Central memory CD8-positive, alpha-beta T cell (primary cell): ENCODE measurements at regions not wholly inside any gene's neighbourhood (a gene's known extent, or its start where the extent isn't known, plus 50 kb on each side); places are given as distances from the start of the nearest gene placed in this dataset.

Experiments used
- ATAC-seq: fragments of 150-1000 bp; cut with Tn5 transposase; replicated peaks from 2 replicates; pipeline ENCODE4 v1.10.0; 2022; ENCODE audit warnings: mild to moderate bottlenecking, moderate FRiP score, moderate number of reproducible peaks; ENCODE audit not compliant: poor library complexity, severe bottlenecking; ENCODE audit errors: extremely low read depth
- DNase-seq, 2 donors: peaks; one replicate each; pipeline ENCODE4 v3.0.0; 2021; ENCODE audit warnings: low spot score in 2 of 2
- H3K27ac Mint-ChIP-seq: one replicate; pipeline ENCODE4 v1.8.0; 2022; ENCODE audit warnings: low read depth, mild to moderate bottlenecking, moderate library complexity, mixed read lengths
- H3K27me3 Mint-ChIP-seq: one replicate; pipeline ENCODE4 v1.8.0; 2022; ENCODE audit warnings: mixed read lengths
- H3K36me3 Mint-ChIP-seq: one replicate; pipeline ENCODE4 v1.8.0; 2022; ENCODE audit warnings: mild to moderate bottlenecking, moderate library complexity, mixed read lengths; ENCODE audit not compliant: insufficient read depth
- H3K4me1 Mint-ChIP-seq: one replicate; pipeline ENCODE4 v1.8.0; 2022; ENCODE audit warnings: mixed read lengths
- H3K4me3 Mint-ChIP-seq: one replicate; pipeline ENCODE4 v1.8.0; 2022; ENCODE audit warnings: mild to moderate bottlenecking, moderate library complexity, mixed read lengths
- H3K9me3 Mint-ChIP-seq: one replicate; pipeline ENCODE4 v1.8.0; 2022; ENCODE audit warnings: mixed read lengths

DNA sequence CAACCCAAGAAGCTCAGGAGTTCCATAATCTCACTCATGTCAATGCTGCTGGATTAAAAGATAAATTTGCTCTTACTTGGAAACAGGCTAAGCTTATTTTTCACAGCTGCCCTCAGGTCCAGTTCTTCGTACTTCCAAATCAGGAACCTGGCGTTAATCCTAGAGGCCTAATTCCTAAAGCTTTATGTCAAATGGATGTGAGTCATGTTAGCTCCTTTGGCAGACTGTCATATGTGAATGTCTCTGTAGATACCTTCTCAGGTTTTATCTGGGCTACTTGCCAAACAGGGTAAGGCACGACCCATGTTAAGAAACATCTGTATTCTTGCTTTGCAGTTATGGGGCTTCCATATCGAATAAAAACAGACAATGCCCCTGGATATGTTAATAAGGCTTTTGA is 504.6 kb downstream of the ALG10 start:
- DNase-seq (no peak), ATAC-seq (no peak)
- Mint-ChIP-seq H3K4me3 (no peak overlapping the region), H3K27me3 (no peaks in the 10 kb centered on the region), H3K4me1 (no peaks in the 10 kb centered on the region), H3K36me3 (no peaks in the 10 kb centered on the region), H3K27ac (no peak overlapping the region), H3K9me3 (peaks cover 37% of the 10 kb centered on the region)

DNA sequence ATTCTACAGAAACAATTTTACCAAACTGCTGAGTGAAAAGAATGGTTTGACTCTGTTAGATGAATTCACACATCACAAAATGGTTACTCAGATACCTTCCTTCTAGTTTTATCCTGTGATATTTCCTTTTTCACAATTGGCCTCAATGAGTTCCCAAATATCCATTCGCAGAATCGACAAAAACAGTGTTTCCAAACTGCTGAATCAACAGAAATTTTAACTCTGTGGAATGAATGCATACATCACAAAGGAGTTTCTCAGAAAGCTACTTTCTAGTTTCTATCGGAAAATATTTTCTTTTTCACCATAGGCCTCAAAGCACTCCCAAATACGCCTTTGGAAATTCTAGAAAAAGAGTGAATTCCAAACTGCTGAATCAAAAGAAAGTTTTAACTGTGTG is 525.0 kb downstream of the ALG10 start:
- H3K4me1 Mint-ChIP-seq: no peaks in the 10 kb centered on the region
- H3K9me3 Mint-ChIP-seq: peaks cover 14% of the 10 kb centered on the region
- H3K27ac Mint-ChIP-seq: no peak overlapping the region
- no peak overlapping the region for H3K4me3 Mint-ChIP-seq
- no peaks in the 10 kb centered on the region for H3K27me3 Mint-ChIP-seq
- no peaks in the 10 kb centered on the region for H3K36me3 Mint-ChIP-seq
- ATAC-seq: no peak
- DNase-seq: no peak

DNA sequence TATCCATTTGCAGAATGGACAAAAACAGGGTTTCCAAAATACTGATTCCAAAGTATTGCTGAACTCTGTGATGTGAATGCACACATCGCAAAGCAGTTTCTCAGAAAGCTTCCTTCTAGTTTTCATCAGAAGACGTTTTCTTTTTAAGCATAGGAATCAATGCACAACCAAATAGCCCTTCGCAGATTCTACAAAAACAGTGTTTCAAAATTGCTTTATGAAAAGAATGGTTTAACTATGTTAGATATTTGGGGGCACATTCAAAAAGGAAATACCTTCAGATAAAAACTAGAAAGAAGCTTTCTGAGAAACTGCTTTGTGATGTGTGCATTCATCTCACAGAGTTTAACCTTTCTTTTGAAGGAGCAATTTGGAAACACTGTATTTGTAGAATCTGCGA is 569.7 kb downstream of the ALG10 start:
- no peak overlapping the region for H3K27ac Mint-ChIP-seq
- peaks cover 31% of the 10 kb centered on the region for H3K9me3 Mint-ChIP-seq
- no peaks in the 10 kb centered on the region for H3K27me3 Mint-ChIP-seq
- no peak for ATAC-seq
- no peak for DNase-seq
- H3K4me1 Mint-ChIP-seq: no peaks in the 10 kb centered on the region
- no peaks in the 10 kb centered on the region for H3K36me3 Mint-ChIP-seq
- no peak overlapping the region for H3K4me3 Mint-ChIP-seq

DNA sequence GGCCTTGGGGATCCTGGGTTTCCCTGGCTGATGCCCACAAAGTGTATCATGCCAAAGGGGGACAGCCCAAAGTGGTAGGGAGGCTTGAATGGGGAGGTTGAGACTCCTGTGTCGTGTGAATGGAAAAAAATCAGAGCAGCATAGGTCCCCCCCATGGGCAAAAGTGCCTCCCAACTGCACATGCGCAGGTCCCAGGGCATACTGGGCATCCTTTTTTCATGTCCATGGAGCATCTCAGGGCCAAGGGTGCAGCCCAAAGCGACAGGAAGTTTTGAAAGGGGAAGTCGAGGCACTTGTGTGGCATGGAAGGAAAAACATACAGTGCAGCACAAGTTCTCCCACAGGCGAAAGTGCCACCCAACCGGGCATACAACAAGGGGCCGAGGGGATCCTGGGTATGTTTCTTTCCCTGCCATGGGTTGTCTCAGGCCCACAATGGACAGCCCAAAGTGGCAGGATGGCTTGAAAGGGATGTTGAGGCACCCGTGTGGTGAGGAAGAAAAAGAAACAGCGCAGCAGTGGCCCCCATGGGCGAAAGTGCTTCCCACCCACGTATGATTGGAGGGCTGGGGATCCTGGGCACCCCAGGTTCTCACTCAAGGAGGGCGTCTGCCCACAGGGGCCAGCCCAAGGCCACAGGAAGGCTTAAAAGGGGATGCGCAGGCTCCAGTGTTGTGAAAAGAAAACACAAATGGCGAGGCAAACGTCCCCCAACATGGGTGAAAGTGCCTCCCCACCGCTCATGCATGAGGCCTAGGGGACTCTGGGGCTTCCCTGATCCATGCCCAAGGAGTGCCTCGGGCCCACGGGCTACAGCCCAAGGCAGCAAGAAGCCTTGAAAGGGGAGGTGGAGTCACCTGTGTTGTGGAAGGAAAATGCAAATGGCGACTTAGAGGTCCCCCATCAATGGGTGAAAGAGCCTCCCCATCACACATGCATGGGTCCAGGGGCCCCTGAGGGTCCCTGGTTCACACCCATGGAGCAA is 573.7 kb downstream of the ALG10 start:
- H3K4me3 Mint-ChIP-seq: no peak overlapping the region
- H3K36me3 Mint-ChIP-seq: no peaks in the 10 kb centered on the region
- no peaks in the 10 kb centered on the region for H3K4me1 Mint-ChIP-seq
- H3K27ac Mint-ChIP-seq: no peak overlapping the region
- ATAC-seq (no peak), DNase-seq (no peak)
- H3K9me3 Mint-ChIP-seq: peaks cover 39% of the 10 kb centered on the region
- H3K27me3 Mint-ChIP-seq: no peaks in the 10 kb centered on the region

DNA sequence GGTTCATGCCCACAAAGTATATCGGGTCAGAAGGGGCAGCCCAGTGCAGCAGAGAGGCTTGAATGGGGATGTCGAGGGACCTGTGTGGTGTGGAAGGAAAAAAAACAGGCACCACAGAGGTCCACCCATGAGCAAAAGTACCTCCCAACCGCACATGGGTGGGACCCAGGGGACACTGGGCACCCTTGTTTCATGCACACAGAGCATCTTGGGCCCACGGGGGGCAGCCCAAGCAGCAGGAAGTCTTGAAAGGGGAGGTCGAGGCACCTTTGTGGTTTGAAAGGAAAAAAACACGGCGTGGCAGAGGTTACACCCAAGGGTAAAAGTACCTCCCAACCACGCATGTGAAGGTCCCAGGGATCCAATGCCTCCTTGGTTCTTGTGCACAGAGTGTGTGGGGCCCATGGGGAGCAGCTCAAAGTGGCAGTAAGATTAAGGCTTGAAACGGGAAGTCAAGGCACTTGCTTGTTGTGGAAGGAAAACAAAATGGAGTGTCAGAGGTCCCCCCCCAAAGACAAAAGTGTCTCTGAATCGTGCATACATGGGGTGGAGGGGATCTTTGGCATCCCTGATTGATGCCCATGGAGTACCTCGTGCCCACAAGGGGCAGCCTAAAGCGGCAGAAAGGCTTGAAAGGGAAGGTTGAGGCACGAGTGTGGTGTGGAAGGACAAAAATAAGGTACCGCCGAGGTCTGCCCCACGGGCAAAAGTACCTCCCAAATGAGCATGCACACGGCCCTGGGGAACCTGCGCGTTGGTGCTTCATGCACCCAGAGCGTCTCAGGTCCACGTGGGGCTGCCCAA is 575.5 kb downstream of the ALG10 start:
- Mint-ChIP-seq H3K36me3 (no peaks in the 10 kb centered on the region), H3K4me3 (no peak overlapping the region), H3K9me3 (peaks cover 43% of the 10 kb centered on the region), H3K27me3 (no peaks in the 10 kb centered on the region), H3K4me1 (no peaks in the 10 kb centered on the region), H3K27ac (no peak overlapping the region)
- DNase-seq (no peak), ATAC-seq (no peak)

DNA sequence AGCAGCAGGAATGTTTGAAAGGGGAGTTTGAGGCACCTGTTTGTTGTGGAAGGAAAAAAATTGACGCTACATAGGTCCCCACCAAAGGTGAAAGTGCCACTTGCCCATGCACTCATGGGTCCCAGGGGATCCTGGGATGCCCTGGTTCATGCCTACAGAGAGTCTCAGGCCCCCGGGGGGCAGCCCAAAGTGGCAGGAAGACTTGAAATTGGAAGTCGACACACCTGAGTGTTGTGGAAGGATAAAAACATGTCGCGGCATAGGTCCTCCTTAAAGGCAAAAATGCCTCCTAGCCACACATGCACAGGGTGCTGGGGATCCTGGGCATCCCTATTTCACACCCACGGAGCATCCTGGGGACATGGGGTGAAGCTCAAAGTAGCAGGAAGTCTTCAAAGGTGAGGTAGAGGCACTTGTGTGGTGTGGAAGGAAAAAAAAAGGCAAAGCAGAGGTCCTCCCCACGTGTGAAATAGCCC is 576.1 kb downstream of the ALG10 start:
- no peak overlapping the region for H3K4me3 Mint-ChIP-seq
- H3K4me1 Mint-ChIP-seq: no peaks in the 10 kb centered on the region
- no peaks in the 10 kb centered on the region for H3K27me3 Mint-ChIP-seq
- ATAC-seq: no peak
- H3K36me3 Mint-ChIP-seq: no peaks in the 10 kb centered on the region
- peaks cover 47% of the 10 kb centered on the region for H3K9me3 Mint-ChIP-seq
- H3K27ac Mint-ChIP-seq: no peak overlapping the region
- DNase-seq: no peak

DNA sequence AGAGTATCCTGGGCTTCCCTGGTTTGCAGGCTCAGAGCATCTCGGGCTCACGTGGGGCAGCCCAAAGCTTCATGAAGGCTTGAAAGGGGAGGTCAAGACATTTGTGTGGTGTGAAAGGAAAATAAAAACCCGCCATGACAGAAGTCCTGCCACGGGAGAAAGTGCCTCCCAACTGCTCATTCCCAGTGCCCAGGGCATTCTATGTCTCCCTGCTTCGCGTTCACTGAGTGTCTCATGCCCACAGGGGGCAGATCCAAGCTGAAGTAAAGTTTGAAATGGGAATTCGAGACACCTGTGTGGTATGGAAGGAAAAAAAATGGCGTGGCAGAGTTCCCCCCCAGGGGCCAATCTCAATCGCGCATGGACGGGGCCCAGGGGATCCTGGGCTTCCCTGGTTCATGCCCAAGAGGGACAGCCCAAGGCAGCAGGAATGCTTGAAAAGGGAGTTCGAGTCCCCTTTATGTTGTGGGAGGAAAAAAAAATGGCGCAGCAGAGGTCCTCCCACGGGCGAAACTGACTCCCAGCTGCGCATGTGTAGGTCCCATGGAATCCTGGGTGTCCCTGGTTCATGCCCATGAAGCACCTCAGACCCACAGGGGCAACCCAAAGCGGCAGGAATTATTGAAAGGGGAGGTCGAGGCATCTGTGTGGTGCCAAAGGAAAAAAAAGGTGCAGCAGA is 576.7 kb downstream of the ALG10 start:
- Mint-ChIP-seq H3K9me3 (peaks cover 53% of the 10 kb centered on the region), H3K4me1 (no peaks in the 10 kb centered on the region), H3K4me3 (no peak overlapping the region), H3K27ac (no peak overlapping the region), H3K36me3 (no peaks in the 10 kb centered on the region), H3K27me3 (no peaks in the 10 kb centered on the region)
- no peak for DNase-seq
- no peak for ATAC-seq

DNA sequence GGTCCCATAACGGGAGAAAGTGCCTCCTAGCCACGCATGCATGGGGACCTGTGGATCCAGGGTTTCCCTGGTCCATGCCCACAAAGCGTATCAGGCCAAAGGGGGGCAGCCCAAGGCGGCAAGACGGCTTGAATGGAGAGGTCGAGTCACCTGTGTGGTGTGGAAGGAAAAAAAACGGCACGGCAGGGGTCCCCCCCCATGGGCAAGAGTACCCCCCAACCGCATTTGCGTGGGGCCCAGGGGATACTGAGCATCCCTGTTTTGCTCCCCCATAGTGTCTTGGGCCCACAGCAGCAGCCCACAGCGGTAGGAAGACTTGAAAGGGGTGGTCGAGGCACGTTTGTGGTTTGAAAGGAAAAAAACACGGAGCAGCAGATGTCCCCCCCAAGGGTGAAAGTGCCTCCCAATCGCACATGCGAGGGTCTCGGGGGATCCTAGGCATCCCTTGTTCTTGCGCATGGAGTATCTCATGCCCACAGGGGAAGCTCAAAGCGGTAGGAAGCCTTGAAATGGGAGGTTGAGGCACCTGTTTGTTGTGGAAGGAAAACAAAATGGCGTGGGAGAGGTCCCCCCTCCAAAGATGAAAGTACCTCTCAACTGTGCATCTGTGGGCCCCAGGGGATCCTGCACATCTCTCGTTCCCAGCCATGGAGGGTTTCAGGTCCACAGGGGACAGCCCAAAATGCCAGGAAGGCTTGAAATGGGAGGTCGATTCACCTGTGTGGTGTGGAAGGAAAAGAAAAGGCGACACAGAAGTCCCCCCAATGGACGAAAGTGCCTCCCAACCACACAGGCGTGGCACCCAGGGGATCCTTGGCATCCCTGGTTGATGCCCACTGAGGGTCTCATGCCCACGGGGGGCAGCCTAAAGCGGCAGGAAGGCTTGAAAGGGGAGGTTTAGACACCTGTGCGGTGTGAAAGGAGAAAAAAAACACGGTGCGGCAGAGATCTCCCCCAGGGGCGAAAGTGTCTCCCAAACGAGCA is 577.5 kb downstream of the ALG10 start:
- Mint-ChIP-seq H3K36me3 (no peaks in the 10 kb centered on the region), H3K4me3 (no peak overlapping the region), H3K27me3 (no peaks in the 10 kb centered on the region), H3K4me1 (no peaks in the 10 kb centered on the region), H3K27ac (no peak overlapping the region), H3K9me3 (peaks cover 61% of the 10 kb centered on the region)
- no peak for DNase-seq
- no peak for ATAC-seq

DNA sequence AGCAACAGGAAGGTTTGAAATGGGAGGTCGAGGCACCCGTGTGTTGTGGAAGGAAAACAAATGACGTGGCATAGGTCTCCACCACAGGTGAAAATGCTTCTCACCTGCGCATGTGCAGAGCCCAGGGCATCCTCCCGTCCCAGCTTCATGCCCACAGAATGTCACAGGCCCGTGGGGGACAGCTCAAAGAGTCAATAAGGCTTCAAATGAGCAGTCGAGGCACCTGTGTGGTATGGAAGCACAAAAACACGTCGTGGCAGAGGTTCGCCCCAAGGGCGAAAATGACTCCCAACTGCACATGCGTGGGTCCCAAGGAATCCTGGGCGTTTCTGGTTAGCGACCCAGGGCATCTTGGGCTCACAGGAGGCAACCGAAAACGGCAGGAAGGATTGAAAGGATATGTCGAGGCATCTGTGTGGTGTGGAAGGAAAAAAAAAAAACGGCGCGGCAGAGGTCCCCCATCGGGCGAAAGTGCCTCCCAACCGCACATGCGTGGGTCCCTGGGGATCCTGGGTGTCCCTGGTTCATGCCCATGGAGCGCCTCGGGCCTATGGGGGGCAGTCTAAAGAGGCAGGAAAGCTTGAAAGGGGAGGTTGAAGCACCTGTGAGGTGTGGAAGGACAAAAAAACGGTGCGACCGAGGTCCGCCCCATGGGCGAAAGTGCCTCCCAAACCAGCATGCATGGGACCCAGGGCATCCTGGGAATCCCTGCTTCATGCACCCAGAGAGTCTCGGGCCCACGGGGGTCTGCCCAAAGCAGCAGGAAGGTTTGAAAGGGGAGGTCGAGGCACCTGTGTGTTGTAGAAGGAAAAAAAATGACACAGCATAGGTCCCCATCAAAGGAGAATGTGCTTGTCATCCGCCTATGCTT is 578.5 kb downstream of the ALG10 start:
- no peaks in the 10 kb centered on the region for H3K36me3 Mint-ChIP-seq
- no peak overlapping the region for H3K27ac Mint-ChIP-seq
- DNase-seq (no peak), ATAC-seq (no peak)
- H3K4me1 Mint-ChIP-seq: no peaks in the 10 kb centered on the region
- H3K27me3 Mint-ChIP-seq: no peaks in the 10 kb centered on the region
- peaks cover 57% of the 10 kb centered on the region for H3K9me3 Mint-ChIP-seq
- H3K4me3 Mint-ChIP-seq: no peak overlapping the region

DNA sequence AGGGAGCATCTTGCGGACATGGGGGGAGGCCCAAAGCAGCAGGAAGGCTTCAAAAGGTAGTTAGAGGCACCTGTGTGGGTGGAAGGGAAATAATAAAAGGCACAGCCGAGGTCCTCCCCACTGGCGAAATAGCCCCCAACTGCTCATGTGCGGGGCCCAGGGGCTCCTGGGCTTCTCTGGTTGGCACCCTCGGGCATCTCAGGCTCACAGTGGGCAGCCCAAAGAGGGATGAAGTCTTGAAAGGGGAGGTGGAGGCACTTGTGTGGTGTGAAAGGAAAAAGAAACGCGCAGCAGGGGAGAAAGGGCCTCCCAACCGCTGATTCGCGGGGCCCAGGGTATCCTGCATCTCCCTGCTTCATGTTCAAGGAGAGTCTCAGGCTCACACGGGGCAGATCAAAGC is 579.4 kb downstream of the ALG10 start:
- no peaks in the 10 kb centered on the region for H3K36me3 Mint-ChIP-seq
- no peak for DNase-seq
- ATAC-seq: no peak
- no peaks in the 10 kb centered on the region for H3K27me3 Mint-ChIP-seq
- H3K9me3 Mint-ChIP-seq: peaks cover 57% of the 10 kb centered on the region
- no peak overlapping the region for H3K27ac Mint-ChIP-seq
- no peak overlapping the region for H3K4me3 Mint-ChIP-seq
- no peaks in the 10 kb centered on the region for H3K4me1 Mint-ChIP-seq
